ENCODE measurements at regions not wholly inside any gene's neighbourhood (a gene's known extent, or its start where the extent isn't known, plus 50 kb on each side); places are given as distances from the start of the nearest gene placed in this dataset.

GRCh38 chr16:80097098-80097497, 443.7 kb upstream of the DYNLRB2 start:
- TF ChIP-seq CTCF (conservative IDR thresholded peaks at IDR 0.05 in 1 of 2, IDR thresholded peaks at IDR 0.05 in 1 of 2; ENCODE audit: extremely low read depth in 1 of 2, insufficient read depth in 1 of 2, low read depth in 1 of 2, low read length in 2 of 2) (no peak), EZH2 (IDR thresholded peaks at IDR 0.05; ENCODE audit: borderline replicate concordance, low read length) (no peak)
